ENCODE measurements at regions not wholly inside any gene's neighbourhood (a gene's known extent, or its start where the extent isn't known, plus 50 kb on each side); places are given as distances from the start of the nearest gene placed in this dataset.
"Not testable (repeated sequence)": the region's sequence is repeated elsewhere in the genome, so short reads cannot be mapped to it uniquely, and the experiment has no call there.

DNA sequence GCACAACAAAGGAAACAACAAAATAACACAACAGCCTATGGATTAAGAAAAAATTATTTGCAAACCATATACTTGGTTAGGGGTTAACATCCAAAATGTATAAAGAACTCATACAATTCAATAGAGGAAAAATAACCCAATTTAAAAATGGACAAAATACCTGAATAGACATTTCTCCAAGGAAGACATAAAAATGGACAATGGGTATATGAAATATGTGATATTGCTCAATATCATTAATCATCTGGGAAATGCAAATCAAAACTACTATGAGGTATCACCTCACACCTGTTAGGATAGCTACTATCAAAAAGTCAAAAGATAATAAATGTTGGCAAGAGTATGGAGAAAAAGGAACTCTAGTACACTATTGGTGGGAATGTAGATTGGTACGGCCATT, 71.0 kb upstream of the THRB start (continued):
- no peak for TF ChIP-seq ZNF449 (tag by site-specific recombination; IDR thresholded peaks at IDR 0.05)

GRCh38 chr3:24566927-24567326, 72.3 kb upstream of the THRB start:
- TF ChIP-seq ZNF560 (tag by site-specific recombination; IDR thresholded peaks at IDR 0.05; ENCODE audit: borderline replicate concordance): no peak
- TF ChIP-seq ZIC2 (tag by site-specific recombination; IDR thresholded peaks at IDR 0.05): no peak
- no peak for TF ChIP-seq ZNF302 (tag by site-specific recombination; IDR thresholded peaks at IDR 0.05; ENCODE audit: low read depth)
- no peak for TF ChIP-seq MZF1 (tag by site-specific recombination; IDR thresholded peaks at IDR 0.05; ENCODE audit: borderline replicate concordance)
- TF ChIP-seq ZNF623 (tag by site-specific recombination; IDR thresholded peaks at IDR 0.05): no peak
- no peak for TF ChIP-seq ZNF654 (tag by site-specific recombination; IDR thresholded peaks at IDR 0.05; ENCODE audit: low read depth)
- no peak for TF ChIP-seq ZNF423 (tag by site-specific recombination; IDR thresholded peaks at IDR 0.05)
- TF ChIP-seq KLF16 (tag by site-specific recombination; IDR thresholded peaks at IDR 0.05): no peak

GRCh38 chr3:24572409-24572808, 77.8 kb upstream of the THRB start:
- POLR2A ChIA-PET; H3K27ac ChIP-seq (ENCODE audit: extremely low read depth, low read depth, low read length); H3K9me3 ChIP-seq (ENCODE audit: control insufficient read depth, insufficient read depth, low read depth, low read length); H3K4me1 ChIP-seq (ENCODE audit: control insufficient read depth, insufficient read depth, low read length); CTCF ChIA-PET; H3K4me3 ChIP-seq (ENCODE audit: low read depth, low read length); H3K36me3 ChIP-seq (ENCODE audit: control insufficient read depth in 2 of 2, insufficient read depth in 1 of 2, low read length in 2 of 2): not testable (repeated sequence)
- TF ChIP-seq ZNF146 (tag by site-specific recombination; IDR thresholded peaks at IDR 0.05) (peak; percentile 100), ZNF280D (tag by site-specific recombination; IDR thresholded peaks at IDR 0.05) (peak; percentile 97), ZNF580 (tag by site-specific recombination; IDR thresholded peaks at IDR 0.05) (peak; percentile 80)
- TF ChIP-seq, protein P1, sequence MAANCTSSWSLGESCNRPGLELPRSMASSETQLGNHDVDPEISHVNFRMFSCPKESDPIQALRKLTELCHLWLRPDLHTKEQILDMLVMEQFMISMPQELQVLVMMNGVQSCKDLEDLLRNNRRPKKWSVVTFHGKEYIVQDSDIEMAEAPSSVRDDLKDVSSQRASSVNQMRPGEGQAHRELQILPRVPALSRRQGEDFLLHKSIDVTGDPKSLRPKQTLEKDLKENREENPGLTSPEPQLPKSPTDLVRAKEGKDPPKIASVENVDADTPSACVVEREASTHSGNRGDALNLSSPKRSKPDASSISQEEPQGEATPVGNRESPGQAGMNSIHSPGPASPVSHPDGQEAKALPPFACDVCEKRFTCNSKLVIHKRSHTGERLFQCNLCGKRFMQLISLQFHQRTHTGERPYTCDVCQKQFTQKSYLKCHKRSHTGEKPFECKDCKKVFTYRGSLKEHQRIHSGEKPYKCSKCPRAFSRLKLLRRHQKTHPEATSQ (tag by site-specific recombination; IDR thresholded peaks at IDR 0.05): peak; percentile 64; the same call in 1 of the 2 replicates

More at GRCh38 chr3:24566927-24567326, 72.3 kb upstream of the THRB start:
- Histone ChIP-seq H3K9me3 (ENCODE audit: control insufficient read depth, insufficient read depth, low read depth, low read length) (no peaks in the 10 kb centered on the region), H3K27ac (ENCODE audit: extremely low read depth, low read depth, low read length) (no peak overlapping the region), H3K4me3 (ENCODE audit: low read depth, low read length) (no peak overlapping the region), H3K4me1 (ENCODE audit: control insufficient read depth, insufficient read depth, low read length) (no peaks in the 10 kb centered on the region), H3K36me3 (ENCODE audit: control insufficient read depth in 2 of 2, insufficient read depth in 1 of 2, low read length in 2 of 2) (no peaks in the 10 kb centered on the region)
- POLR2A ChIA-PET: no interaction called here
- CTCF ChIA-PET: no interaction called here

DNA sequence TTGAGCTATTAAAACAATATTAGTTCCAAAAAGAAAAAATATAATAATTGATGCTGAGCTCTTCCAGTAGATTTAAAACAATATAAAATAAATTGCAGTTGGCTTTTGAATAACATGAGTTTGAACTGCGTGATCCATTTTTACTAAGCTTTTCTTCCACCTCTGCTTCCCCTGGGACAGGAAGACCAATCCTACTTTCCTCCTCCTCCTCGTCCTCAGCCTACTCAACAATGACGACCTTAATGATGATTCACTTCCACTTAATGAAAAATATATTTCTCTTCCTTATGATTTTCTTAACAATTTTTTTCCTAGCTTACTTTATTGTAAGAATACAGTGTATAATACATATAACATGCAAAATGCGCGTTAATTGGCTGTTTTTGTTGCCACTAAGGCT, 78.9 kb upstream of the THRB start:
- ChIA-PET POLR2A (no interaction called here), CTCF (no interaction called here)
- no peak overlapping the region for H3K4me3 ChIP-seq (ENCODE audit: low read depth, low read length)
- no peaks in the 10 kb centered on the region for H3K4me1 ChIP-seq (ENCODE audit: control insufficient read depth, insufficient read depth, low read length)
- H3K9me3 ChIP-seq (ENCODE audit: control insufficient read depth, insufficient read depth, low read depth, low read length): no peaks in the 10 kb centered on the region
- no peak overlapping the region for H3K27ac ChIP-seq (ENCODE audit: extremely low read depth, low read depth, low read length)
- H3K36me3 ChIP-seq (ENCODE audit: control insufficient read depth in 2 of 2, insufficient read depth in 1 of 2, low read length in 2 of 2): no peaks in the 10 kb centered on the region
- TF ChIP-seq ZNF514 (tag by site-specific recombination; IDR thresholded peaks at IDR 0.05) (no peak), ZNF530 (tag by site-specific recombination; IDR thresholded peaks at IDR 0.05; ENCODE audit: low read depth) (no peak), SP2 (tag by site-specific recombination; IDR thresholded peaks at IDR 0.05) (no peak), ZNF571 (tag by site-specific recombination; IDR thresholded peaks at IDR 0.05) (no peak), ZSCAN18 (tag by site-specific recombination; IDR thresholded peaks at IDR 0.05) (no peak), ZNF521 (tag by site-specific recombination; IDR thresholded peaks at IDR 0.05) (no peak), MZF1 (tag by site-specific recombination; IDR thresholded peaks at IDR 0.05; ENCODE audit: borderline replicate concordance) (no peak), YY1 (tag by site-specific recombination; IDR thresholded peaks at IDR 0.05) (no peak), ZNF677 (tag by site-specific recombination; IDR thresholded peaks at IDR 0.05) (no peak), ZNF701 (tag by site-specific recombination; IDR thresholded peaks at IDR 0.05) (no peak), ZNF555 (tag by site-specific recombination; conservative IDR thresholded peaks at IDR 0.05) (no peak), MEIS1 (CRISPR knock-in tag; IDR thresholded peaks at IDR 0.05; ENCODE audit: borderline replicate concordance) (no peak)

Data from HEK293 (cell line).